HCT116 (cell line): ENCODE measurements at regions not wholly inside any gene's neighbourhood (a gene's known extent, or its start where the extent isn't known, plus 50 kb on each side); places are given as distances from the start of the nearest gene placed in this dataset.

ENCODE experiments used
- CBX3 ChIP-seq: IDR thresholded peaks from 2 replicates; pipeline ENCODE4 v1.6.1; 2012; ENCODE audit warnings: low read depth
- EZH2 ChIP-seq: fragments of 200-600 bp; sonication (generic); IDR thresholded peaks from 2 replicates; pipeline ENCODE4 v1.6.1; 2017; ENCODE audit warnings: antibody characterized with exemption, mixed run types
- EZH2phosphoT487 ChIP-seq: fragments of 200-600 bp; IDR thresholded peaks from 2 replicates; pipeline ENCODE4 v1.6.1; 2018; ENCODE audit warnings: antibody characterized with exemption, borderline replicate concordance
- POLR2A ChIP-seq: IDR thresholded peaks from 2 replicates; pipeline ENCODE4 v1.7.0; 2011; ENCODE audit warnings: borderline replicate concordance; ENCODE audit not compliant: insufficient read depth, insufficient read length; ENCODE audit errors: extremely low read depth
- POLR2AphosphoS5 ChIP-seq: IDR thresholded peaks from 2 replicates; pipeline ENCODE4 v1.6.1; 2011; ENCODE audit warnings: mild to moderate bottlenecking, low read depth, low read length, moderate library complexity
- SIN3A ChIP-seq: IDR thresholded peaks from 2 replicates; pipeline ENCODE4 v1.6.1; 2012; ENCODE audit warnings: low read depth
- SP1 ChIP-seq: IDR thresholded peaks from 2 replicates; pipeline ENCODE4 v1.6.1; 2012; ENCODE audit warnings: low read depth
- YY1 ChIP-seq: IDR thresholded peaks from 2 replicates; pipeline ENCODE4 v1.6.1; 2011; ENCODE audit warnings: low read length, low read depth, moderate library complexity, mild to moderate bottlenecking; ENCODE audit not compliant: insufficient replicate concordance; ENCODE audit errors: extremely low read depth
- TF ChIP-seq, protein P1 (sequence below), 3 experiments: fragments of 200-600 bp in 1 of 3; sonication (generic) in 1 of 3; IDR thresholded peaks in 2 of 3; conservative IDR thresholded peaks in 1 of 3; 2 replicates each; pipeline ENCODE4 v1.5.1; 2012 to 2017; ENCODE audit warnings: low read depth in 2 of 3, low read length in 2 of 3, antibody characterized with exemption in 1 of 3, borderline replicate concordance in 1 of 3, control low read depth in 1 of 3, mild to moderate bottlenecking in 1 of 3, mixed read lengths in 1 of 3, mixed run types in 1 of 3, moderate library complexity in 1 of 3; ENCODE audit not compliant: insufficient read depth in 1 of 3
- TF ChIP-seq, protein P2 (sequence below): IDR thresholded peaks from 2 replicates; pipeline ENCODE4 v1.6.1; 2012; ENCODE audit warnings: low read depth
- TF ChIP-seq, protein P3 (sequence below): IDR thresholded peaks from 2 replicates; pipeline ENCODE4 v1.6.1; 2012

DNA sequence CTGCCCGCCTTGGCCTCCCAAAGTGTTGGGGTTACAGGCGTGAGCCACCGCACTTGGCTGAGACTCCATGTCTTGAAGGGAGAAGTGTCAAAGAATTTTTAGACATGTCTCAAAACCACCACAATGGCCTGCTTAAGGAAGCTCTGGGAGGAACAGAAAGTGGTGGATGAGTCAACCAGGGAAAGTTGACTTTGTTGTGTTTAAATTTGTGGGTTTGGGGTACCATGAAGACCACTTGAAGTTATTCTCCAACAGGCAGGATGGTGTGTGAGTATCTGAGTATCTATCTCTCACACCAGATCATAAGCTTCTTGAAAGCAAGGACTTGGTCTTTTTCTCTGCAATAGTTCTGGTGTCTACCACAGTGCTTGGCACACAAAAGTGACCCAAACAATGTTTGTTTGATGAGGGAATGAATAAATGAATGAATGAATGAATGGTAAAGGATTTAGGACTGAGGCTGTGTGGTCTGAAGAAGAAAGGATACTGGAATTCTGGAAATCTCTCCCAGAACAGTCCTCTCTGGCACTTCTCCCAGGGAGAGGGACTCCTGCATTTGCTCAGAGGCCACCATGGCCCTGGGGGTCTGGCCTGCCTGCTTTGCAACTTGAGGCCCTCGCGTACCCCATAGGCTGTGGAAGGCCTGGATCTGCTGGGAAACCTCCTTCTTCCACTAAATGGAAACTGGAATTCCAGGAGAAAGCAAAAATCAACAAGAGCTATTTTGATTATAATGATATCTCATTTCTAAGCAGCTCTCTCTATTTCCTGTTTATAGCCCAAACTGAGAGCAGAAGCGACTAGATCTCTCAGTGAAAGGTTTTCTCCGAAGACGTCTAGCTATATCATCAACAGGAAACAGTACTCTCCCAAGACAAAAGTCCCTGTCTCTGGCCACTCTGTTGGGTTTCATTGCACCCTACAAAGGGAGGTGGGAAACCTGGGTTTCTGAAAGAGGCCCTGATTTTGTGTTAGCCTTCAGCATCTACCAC lies 187.9 kb downstream of the PALM2AKAP2 start:
- TF ChIP-seq, protein P1, sequence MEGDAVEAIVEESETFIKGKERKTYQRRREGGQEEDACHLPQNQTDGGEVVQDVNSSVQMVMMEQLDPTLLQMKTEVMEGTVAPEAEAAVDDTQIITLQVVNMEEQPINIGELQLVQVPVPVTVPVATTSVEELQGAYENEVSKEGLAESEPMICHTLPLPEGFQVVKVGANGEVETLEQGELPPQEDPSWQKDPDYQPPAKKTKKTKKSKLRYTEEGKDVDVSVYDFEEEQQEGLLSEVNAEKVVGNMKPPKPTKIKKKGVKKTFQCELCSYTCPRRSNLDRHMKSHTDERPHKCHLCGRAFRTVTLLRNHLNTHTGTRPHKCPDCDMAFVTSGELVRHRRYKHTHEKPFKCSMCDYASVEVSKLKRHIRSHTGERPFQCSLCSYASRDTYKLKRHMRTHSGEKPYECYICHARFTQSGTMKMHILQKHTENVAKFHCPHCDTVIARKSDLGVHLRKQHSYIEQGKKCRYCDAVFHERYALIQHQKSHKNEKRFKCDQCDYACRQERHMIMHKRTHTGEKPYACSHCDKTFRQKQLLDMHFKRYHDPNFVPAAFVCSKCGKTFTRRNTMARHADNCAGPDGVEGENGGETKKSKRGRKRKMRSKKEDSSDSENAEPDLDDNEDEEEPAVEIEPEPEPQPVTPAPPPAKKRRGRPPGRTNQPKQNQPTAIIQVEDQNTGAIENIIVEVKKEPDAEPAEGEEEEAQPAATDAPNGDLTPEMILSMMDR (IDR thresholded peaks at IDR 0.05 in 2 of 3, conservative IDR thresholded peaks at IDR 0.05 in 1 of 3; ENCODE audit: borderline replicate concordance in 1 of 3, insufficient read depth in 1 of 3, low read depth in 2 of 3, low read length in 2 of 3) = no peak
- TF ChIP-seq CBX3 (no peak), YY1 (no peak), EZH2 (no peak), POLR2AphosphoS5 (no peak), EZH2phosphoT487 (no peak), SP1 (no peak), SIN3A (no peak), POLR2A (no peak)
- TF ChIP-seq, protein P2, sequence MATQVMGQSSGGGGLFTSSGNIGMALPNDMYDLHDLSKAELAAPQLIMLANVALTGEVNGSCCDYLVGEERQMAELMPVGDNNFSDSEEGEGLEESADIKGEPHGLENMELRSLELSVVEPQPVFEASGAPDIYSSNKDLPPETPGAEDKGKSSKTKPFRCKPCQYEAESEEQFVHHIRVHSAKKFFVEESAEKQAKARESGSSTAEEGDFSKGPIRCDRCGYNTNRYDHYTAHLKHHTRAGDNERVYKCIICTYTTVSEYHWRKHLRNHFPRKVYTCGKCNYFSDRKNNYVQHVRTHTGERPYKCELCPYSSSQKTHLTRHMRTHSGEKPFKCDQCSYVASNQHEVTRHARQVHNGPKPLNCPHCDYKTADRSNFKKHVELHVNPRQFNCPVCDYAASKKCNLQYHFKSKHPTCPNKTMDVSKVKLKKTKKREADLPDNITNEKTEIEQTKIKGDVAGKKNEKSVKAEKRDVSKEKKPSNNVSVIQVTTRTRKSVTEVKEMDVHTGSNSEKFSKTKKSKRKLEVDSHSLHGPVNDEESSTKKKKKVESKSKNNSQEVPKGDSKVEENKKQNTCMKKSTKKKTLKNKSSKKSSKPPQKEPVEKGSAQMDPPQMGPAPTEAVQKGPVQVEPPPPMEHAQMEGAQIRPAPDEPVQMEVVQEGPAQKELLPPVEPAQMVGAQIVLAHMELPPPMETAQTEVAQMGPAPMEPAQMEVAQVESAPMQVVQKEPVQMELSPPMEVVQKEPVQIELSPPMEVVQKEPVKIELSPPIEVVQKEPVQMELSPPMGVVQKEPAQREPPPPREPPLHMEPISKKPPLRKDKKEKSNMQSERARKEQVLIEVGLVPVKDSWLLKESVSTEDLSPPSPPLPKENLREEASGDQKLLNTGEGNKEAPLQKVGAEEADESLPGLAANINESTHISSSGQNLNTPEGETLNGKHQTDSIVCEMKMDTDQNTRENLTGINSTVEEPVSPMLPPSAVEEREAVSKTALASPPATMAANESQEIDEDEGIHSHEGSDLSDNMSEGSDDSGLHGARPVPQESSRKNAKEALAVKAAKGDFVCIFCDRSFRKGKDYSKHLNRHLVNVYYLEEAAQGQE = no peak
- TF ChIP-seq, protein P3, sequence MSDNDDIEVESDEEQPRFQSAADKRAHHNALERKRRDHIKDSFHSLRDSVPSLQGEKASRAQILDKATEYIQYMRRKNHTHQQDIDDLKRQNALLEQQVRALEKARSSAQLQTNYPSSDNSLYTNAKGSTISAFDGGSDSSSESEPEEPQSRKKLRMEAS = no peak
